ENCODE measurements at regions not wholly inside any gene's neighbourhood (a gene's known extent, or its start where the extent isn't known, plus 50 kb on each side); places are given as distances from the start of the nearest gene placed in this dataset.

GRCh38 chr2:198371921-198372543, 567.6 kb downstream of the PLCL1 start:
- DNase-seq (ENCODE audit: low read depth in 2 of 2, low spot score in 1 of 2) = no peak

DNA sequence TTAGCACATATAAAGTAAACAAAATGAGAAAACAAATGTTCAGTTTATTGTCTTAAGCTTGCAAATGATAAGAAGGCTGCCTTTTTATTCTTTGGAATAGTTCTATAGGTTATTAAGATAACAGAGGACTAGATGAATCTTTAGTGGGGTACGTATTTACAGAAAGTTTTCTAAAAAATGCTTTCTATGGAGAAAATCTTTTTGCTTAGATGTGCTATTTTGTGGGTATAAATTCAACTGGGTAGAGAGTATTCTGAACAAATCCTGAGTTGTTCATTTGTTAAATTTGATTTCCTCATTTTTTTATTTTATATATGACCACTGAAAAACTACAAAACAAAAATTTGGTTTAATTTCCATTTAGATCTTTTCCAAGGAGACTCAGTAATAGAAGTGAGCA, 566.9 kb downstream of the PLCL1 start:
- no peak for DNase-seq (ENCODE audit: low read depth in 2 of 2, low spot score in 1 of 2)

DNA sequence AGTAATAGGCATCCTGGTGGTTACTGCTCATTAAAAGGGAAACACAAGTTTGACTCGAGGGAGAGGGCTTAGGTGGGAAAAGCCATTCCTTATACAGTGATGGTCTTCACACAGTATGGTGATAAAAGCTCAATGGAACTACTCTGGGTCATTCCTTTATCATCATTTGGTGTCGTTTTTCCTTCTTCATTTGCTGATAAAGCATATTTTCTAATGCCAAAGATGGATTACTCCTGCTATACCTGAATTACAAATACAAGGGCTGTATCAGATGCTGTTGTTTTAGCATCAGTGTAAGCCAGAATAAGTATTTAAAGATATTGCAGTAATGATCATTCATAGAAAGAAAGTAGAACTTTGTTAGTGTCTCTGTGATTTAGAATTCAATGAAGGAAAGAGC, 563.7 kb downstream of the PLCL1 start:
- no peak for DNase-seq (ENCODE audit: low read depth in 2 of 2, low spot score in 1 of 2)

DNA sequence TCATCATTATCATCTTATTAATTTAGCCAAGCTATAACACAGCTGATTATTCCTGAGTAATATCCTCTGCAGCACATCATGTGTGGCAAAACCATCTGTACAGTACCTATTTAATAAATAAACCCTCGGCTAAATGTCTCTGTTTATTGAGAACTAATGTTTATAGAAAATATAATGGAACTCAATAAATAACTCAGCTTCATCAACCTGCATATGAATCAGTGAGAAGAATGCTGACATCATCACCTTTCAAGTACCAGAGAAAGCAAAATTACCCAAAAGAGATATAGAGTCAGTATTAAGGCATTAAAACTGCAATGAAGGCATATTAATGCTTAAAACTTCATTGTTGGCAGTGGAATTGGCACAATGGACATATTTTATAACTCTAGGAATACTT, 558.3 kb downstream of the PLCL1 start:
- no peak for DNase-seq (ENCODE audit: low read depth in 2 of 2, low spot score in 1 of 2)

GRCh38 chr2:198359308-198359707, 554.9 kb downstream of the PLCL1 start:
- DNase-seq (ENCODE audit: low read depth in 2 of 2, low spot score in 1 of 2) = no peak

DNA sequence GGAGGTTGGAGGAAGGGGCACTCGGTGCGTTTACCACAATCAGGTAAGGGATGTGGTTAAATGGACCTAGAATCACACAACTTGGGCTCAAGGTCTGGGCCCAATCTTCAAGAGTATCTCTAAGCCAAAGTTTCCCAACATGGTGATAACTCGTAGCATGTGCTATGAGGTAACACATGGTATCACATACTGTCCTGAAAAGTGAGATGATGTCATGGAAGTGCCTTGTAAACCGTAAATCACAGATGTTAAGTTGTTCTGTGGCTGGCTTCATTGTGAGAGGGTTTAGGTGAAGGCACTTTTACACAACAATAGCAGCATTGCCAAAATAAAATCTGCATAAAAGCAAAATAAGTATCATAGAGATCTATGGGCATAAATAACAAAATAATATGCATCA, 551.8 kb downstream of the PLCL1 start:
- no peak for DNase-seq (ENCODE audit: low read depth in 2 of 2, low spot score in 1 of 2)

GRCh38 chr2:198351647-198352046, 547.3 kb downstream of the PLCL1 start:
- DNase-seq (ENCODE audit: low read depth in 2 of 2, low spot score in 1 of 2) = no peak

DNA sequence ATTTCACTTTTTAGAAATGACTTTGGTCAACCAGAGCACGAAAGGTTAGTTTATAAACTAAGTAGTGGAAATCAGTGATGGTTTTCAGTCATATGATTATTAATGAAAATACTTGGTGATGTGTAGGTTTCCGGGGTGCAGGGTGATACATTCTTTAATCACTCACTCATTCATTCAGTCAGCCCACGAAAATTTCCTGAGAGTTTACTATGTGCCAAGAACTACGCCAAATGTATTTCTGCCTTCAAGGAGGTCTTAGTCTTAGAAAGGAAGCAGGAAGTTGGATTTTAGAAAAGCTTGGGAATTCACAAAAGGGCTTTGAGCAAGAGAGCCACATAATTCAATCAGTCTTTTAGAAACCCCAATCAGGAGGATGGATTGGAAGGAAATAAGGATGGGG, 543.6 kb downstream of the PLCL1 start:
- no peak for DNase-seq (ENCODE audit: low read depth in 2 of 2, low spot score in 1 of 2)

DNA sequence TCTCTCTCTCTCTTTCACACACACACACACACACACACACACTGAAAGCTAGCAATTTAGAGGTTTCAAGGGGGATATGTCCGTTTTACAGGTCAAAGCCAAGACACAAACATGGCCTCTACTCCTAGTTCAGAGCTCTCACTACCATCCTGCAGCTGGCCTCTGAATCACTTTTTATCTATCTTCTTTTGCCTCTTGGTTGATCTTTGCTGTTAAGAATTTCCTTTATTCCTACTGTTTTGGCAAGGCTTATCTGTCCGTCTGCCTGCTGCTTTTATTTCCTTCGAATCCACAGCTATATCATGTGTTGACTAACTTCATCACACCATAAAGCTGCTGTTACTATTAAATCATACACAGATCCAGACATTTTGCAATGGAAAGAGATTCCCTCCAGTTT, 543.0 kb downstream of the PLCL1 start:
- DNase-seq (ENCODE audit: low read depth in 2 of 2, low spot score in 1 of 2) = no peak

GRCh38 chr2:198343471-198343870, 539.1 kb downstream of the PLCL1 start:
- DNase-seq (ENCODE audit: low read depth in 2 of 2, low spot score in 1 of 2) = no peak

- DNase-seq (ENCODE audit: low read depth in 2 of 2, low spot score in 1 of 2) = no peak
These were observed 536.5 kb downstream of the PLCL1 start for GRCh38 chr2:198340846-198341245.

- no peak for DNase-seq (ENCODE audit: low read depth in 2 of 2, low spot score in 1 of 2)
These were observed 534.7 kb downstream of the PLCL1 start for GRCh38 chr2:198339116-198339515.

GRCh38 chr2:198337368-198337767, 533.0 kb downstream of the PLCL1 start:
- no peak for DNase-seq (ENCODE audit: low read depth in 2 of 2, low spot score in 1 of 2)

- no peak for DNase-seq (ENCODE audit: low read depth in 2 of 2, low spot score in 1 of 2)
These were observed 524.1 kb downstream of the PLCL1 start for GRCh38 chr2:198328454-198328853.

DNA sequence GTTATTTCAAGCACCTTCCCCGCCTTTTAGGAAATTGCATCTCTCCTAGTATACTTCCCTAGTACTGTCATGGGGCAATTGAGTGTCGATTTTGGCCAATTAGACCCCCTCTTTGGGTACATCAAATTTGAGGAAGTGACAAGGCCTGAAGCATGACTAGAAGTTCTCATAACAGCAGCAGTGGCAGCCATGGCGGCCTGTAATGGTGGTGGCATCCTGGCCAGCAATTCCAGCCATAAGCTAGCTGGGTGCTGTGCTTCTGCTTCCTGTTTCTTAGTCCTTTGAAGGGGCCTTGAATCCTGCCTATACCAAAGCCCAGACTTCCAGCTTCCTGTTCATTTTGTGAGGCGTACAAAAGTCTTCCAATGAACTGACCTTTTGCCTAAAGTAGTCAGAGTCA, 523.1 kb downstream of the PLCL1 start:
- DNase-seq (ENCODE audit: low read depth in 2 of 2, low spot score in 1 of 2) = no peak

DNA sequence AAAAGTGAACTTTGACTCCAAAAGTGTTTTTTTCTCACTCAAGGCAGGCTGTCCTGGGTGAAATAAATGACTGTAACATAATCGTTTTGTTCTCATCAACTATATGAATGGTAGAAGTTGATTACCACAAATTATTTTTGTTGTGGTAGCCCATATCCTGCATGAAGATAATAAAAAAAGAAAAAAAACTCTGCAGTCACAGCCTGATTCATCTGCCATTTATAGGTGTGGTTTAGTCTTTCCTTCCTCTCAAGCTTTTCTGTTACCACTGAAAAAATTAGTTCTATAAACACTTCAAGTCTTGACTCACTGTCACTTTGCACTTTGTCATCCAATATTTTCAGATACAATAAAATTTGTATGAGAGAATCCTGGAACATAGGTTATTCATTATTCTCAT, 522.0 kb downstream of the PLCL1 start:
- no peak for DNase-seq (ENCODE audit: low read depth in 2 of 2, low spot score in 1 of 2)

GRCh38 chr2:198325359-198325758, 521.0 kb downstream of the PLCL1 start:
- no peak for DNase-seq (ENCODE audit: low read depth in 2 of 2, low spot score in 1 of 2)

- no peak for DNase-seq (ENCODE audit: low read depth in 2 of 2, low spot score in 1 of 2)
These were observed 519.7 kb downstream of the PLCL1 start for GRCh38 chr2:198324071-198324470.

GRCh38 chr2:198322275-198322674, 517.9 kb downstream of the PLCL1 start:
- no peak for DNase-seq (ENCODE audit: low read depth in 2 of 2, low spot score in 1 of 2)

GRCh38 chr2:198321522-198322088, 517.2 kb downstream of the PLCL1 start:
- no peak for DNase-seq (ENCODE audit: low read depth in 2 of 2, low spot score in 1 of 2)

GRCh38 chr2:198316852-198317396, 512.5 kb downstream of the PLCL1 start:
- DNase-seq (ENCODE audit: low read depth in 2 of 2, low spot score in 1 of 2) = no peak

DNA sequence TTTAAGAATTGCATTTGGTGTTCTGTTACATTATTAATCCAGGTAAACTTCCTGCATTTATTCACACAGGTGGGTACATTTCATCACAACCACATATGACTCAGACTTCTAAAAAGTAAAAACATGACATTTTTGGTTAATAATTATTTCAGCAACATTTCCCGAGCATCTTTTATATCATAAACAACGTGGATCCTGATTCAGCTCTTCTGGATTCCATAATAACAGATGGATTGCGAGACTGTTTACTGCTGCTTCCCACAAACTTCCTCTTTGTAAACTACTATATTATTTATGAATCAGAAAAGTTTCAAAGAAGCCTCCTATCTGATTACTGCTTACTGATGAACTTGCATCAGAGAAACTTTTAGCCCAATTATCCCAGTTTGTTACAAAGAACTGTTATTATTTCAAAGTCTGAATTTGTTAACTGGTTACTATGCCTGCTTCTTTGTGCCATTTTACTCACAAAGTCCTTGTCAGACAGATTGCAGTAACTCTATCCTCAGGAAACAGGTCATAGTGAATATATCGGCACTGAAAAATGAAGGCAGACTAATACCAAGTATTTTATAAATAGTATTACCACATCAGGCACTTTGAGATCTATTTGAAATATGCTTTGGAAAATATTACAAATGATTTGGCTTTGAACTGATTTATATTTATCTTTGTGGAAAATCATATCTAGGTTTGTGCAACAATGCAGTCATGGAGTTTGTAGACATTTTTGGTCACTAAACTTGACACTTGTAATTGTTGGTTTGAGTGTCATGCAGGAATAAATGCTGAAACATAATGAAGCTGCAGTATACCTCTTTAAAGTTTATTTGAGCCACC, 511.6 kb downstream of the PLCL1 start:
- DNase-seq (ENCODE audit: low read depth in 2 of 2, low spot score in 1 of 2) = no peak

All from stimulated activated CD8-positive, alpha-beta memory T cell treated with anti-CD3 and anti-CD28 coated beads, Interleukin-4, amount 100 ng/mL, for 4 hours (primary cell).